ENCODE measurements at regions not wholly inside any gene's neighbourhood (a gene's known extent, or its start where the extent isn't known, plus 50 kb on each side); places are given as distances from the start of the nearest gene placed in this dataset.

- TF ChIP-seq ZNF274 (IDR thresholded peaks at IDR 0.05; ENCODE audit: low read depth, low read length) (no peak), SUZ12 (IDR thresholded peaks at IDR 0.05; ENCODE audit: extremely low read depth, insufficient read depth, insufficient read length) (no peak)
These were observed 870.2 kb downstream of the C4orf33 start for GRCh38 chr4:129966175-129966574.
